T47D (cell line): ENCODE measurements at regions not wholly inside any gene's neighbourhood (a gene's known extent, or its start where the extent isn't known, plus 50 kb on each side); places are given as distances from the start of the nearest gene placed in this dataset.
"Not testable (repeated sequence)": the region's sequence is repeated elsewhere in the genome, so short reads cannot be mapped to it uniquely, and the experiment has no call there.

Experiments used
- DNase-seq, 2 experiments: peaks; one replicate each; pipeline versions ENCODE4 v3.0.0 to v3.0.0-alpha.2; 2011 to 2012; ENCODE audit warnings: low read depth in 1 of 2, low spot score in 1 of 2
- JUND ChIP-seq: IDR thresholded peaks from 2 replicates; pipeline ENCODE4 v1.6.1; 2012; ENCODE audit warnings: low read depth
- in situ Hi-C: cut with HindIII; loops from 2 replicates; pipeline ENCODE4 v1.10.0; 2016; ENCODE audit warnings: low sequenced_read_pairs, low pct_unique_long_range_greater_than_20kb

- DNase-seq, result no peak
- in situ Hi-C loops, result no loop called here
- TF ChIP-seq JUND, result no peak
These were observed 122.7 kb upstream of the FAR2 start for GRCh38 chr12:29026419-29026818.

GRCh38 chr12:29029484-29029883, 119.6 kb upstream of the FAR2 start:
- in situ Hi-C loops, result not testable (repeated sequence)

GRCh38 chr12:29030006-29030405, 119.1 kb upstream of the FAR2 start:
- DNase-seq, result no peak
- no peak for TF ChIP-seq JUND
- in situ Hi-C loops, result no loop called here

More at GRCh38 chr12:29029484-29029883, 119.6 kb upstream of the FAR2 start:
- DNase-seq, result not testable (repeated sequence)

- TF ChIP-seq JUND, result no peak
- no peak for DNase-seq
- in situ Hi-C loops, result no loop called here
These were observed 116.6 kb upstream of the FAR2 start for GRCh38 chr12:29032446-29032845.

GRCh38 chr12:29033519-29033918, 115.6 kb upstream of the FAR2 start:
- DNase-seq, result no peak
- in situ Hi-C loops, result no loop called here
- no peak for TF ChIP-seq JUND

- no peak for TF ChIP-seq JUND
- no peak for DNase-seq
- in situ Hi-C loops, result no loop called here
These were observed 114.0 kb upstream of the FAR2 start for GRCh38 chr12:29035112-29035511.

GRCh38 chr12:29039013-29039412, 110.1 kb upstream of the FAR2 start:
- no peak for DNase-seq
- TF ChIP-seq JUND, result no peak
- in situ Hi-C loops, result no loop called here

- no peak for DNase-seq
- no peak for TF ChIP-seq JUND
- in situ Hi-C loops, result no loop called here
These were observed 107.5 kb upstream of the FAR2 start for GRCh38 chr12:29041621-29042020.

- in situ Hi-C loops, result no loop called here
- no peak for TF ChIP-seq JUND
- no peak for DNase-seq
These were observed 106.0 kb upstream of the FAR2 start for GRCh38 chr12:29043069-29043468.

- DNase-seq, result no peak
- TF ChIP-seq JUND, result no peak
- in situ Hi-C loops, result no loop called here
These were observed 104.3 kb upstream of the FAR2 start for GRCh38 chr12:29044799-29045198.

- no peak for TF ChIP-seq JUND
- in situ Hi-C loops, result no loop called here
- no peak for DNase-seq
These were observed 100.3 kb upstream of the FAR2 start for GRCh38 chr12:29048787-29049186.

- DNase-seq, result no peak
- in situ Hi-C loops, result no loop called here
- no peak for TF ChIP-seq JUND
These were observed 98.6 kb upstream of the FAR2 start for GRCh38 chr12:29050503-29050902.

GRCh38 chr12:29051221-29051620, 97.9 kb upstream of the FAR2 start:
- in situ Hi-C loops, result no loop called here
- DNase-seq, result no peak
- no peak for TF ChIP-seq JUND

- no peak for TF ChIP-seq JUND
- peak; percentile 26 to 65 for DNase-seq
- in situ Hi-C loops, result no loop called here
These were observed 95.5 kb upstream of the FAR2 start for GRCh38 chr12:29053567-29053966.
